ENCODE measurements at regions not wholly inside any gene's neighbourhood (a gene's known extent, or its start where the extent isn't known, plus 50 kb on each side); places are given as distances from the start of the nearest gene placed in this dataset.

DNA sequence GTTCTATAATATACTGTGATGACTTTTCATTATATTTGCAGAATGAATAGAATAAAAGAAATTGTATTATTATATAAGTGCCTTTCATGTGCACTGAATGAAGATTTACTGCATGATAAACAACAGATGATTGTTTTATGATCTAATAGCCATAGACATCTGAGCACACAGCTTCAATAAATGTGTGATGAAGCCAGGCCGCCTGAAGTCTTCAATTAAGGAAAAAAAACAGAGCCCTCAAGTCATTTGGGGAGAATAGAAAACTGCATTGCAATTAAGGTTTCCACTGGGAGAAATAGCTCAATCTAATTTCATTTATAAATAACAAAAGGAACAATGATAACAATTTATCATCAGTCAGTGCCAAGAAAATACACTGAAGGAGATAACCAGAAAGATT is 955.2 kb downstream of the FSTL5 start:
- Histone ChIP-seq H2AK5ac (ENCODE audit: low read length) (no peak overlapping the region), H3K79me2 (ENCODE audit: control insufficient read depth, insufficient read depth, low read length, poor library complexity) (no peaks in the 10 kb centered on the region), H3K23ac (ENCODE audit: low read length) (no peak overlapping the region), H3K9ac (ENCODE audit: low read length) (no peak overlapping the region), H3K9me3 (ENCODE audit: insufficient read depth, low read depth, low read length) (no peaks in the 10 kb centered on the region), H4K91ac (ENCODE audit: low read depth, low read length) (no peak overlapping the region), H2BK5ac (ENCODE audit: low read depth, low read length, poor library complexity) (no peak overlapping the region), H3K4ac (ENCODE audit: low read depth, low read length) (no peak overlapping the region), H3K4me3 (ENCODE audit: low read depth, low read length) (no peak overlapping the region), H3K79me1 (ENCODE audit: low read length) (no peaks in the 10 kb centered on the region), H2BK120ac (ENCODE audit: insufficient read depth, low read length, poor library complexity) (no peak overlapping the region), H4K8ac (ENCODE audit: low read depth, low read length) (no peak overlapping the region), H3K27ac (ENCODE audit: low read depth, low read length) (no peak overlapping the region), H2BK12ac (ENCODE audit: low read length) (no peak overlapping the region), H3K18ac (ENCODE audit: low read length) (no peak overlapping the region), H3K27me3 (ENCODE audit: insufficient read depth, low read length) (no peaks in the 10 kb centered on the region), H3K4me2 (ENCODE audit: low read length) (no peak overlapping the region), H3K14ac (ENCODE audit: low read length) (no peak overlapping the region), H2AFZ (ENCODE audit: insufficient read depth, low read length, poor library complexity) (no peak overlapping the region), H3K36me3 (ENCODE audit: control insufficient read depth in 1 of 2, insufficient read depth in 2 of 2, low read length in 2 of 2) (no peaks in the 10 kb centered on the region), H4K12ac (ENCODE audit: low read depth, low read length) (no peak overlapping the region), H3K4me1 (ENCODE audit: control insufficient read depth in 1 of 2, insufficient read depth in 2 of 2, low read length in 2 of 2) (no peaks in the 10 kb centered on the region)
- WGBS (ENCODE audit: extremely low coverage, insufficient coverage, insufficient read length): no CpG with 5 or more reads among the region's 1 CpG
- no peak for DNase-seq

DNA sequence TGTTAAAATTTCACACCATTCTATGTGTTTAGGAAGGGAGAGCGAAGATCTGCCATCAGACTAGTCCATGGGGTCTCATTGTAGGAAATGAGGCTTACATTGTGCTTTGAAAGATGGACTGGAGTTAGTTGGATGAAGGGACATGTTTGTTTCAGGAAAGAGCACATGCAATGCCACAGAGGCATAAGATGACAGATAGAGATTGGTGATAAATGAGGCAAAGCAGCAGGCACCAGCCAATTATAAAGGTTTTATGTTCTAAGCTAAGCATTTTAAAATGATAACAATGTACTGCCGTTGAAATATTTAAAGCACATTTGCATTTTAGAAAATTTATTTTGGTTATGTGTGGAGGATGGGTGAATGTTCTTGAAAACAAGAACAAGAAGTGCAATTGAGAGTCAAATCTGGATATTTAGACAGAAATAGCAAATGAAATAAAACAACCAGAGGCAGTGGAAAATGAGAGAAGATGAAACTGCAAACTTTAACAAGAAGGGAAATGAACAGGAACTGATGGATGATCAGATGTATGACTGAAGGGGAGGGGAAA is 957.2 kb downstream of the FSTL5 start:
- no peak overlapping the region for H2AFZ ChIP-seq (ENCODE audit: insufficient read depth, low read length, poor library complexity)
- H3K4me2 ChIP-seq (ENCODE audit: low read length): no peak overlapping the region
- H3K27ac ChIP-seq (ENCODE audit: low read depth, low read length): no peak overlapping the region
- no peak overlapping the region for H2AK5ac ChIP-seq (ENCODE audit: low read length)
- DNase-seq: no peak
- no peak overlapping the region for H4K8ac ChIP-seq (ENCODE audit: low read depth, low read length)
- no peak overlapping the region for H2BK12ac ChIP-seq (ENCODE audit: low read length)
- no peak overlapping the region for H3K23ac ChIP-seq (ENCODE audit: low read length)
- no CpG with 5 or more reads among the region's 2 CpGs for WGBS (ENCODE audit: extremely low coverage, insufficient coverage, insufficient read length)
- no peaks in the 10 kb centered on the region for H3K79me1 ChIP-seq (ENCODE audit: low read length)
- H4K12ac ChIP-seq (ENCODE audit: low read depth, low read length): no peak overlapping the region
- no peak overlapping the region for H4K91ac ChIP-seq (ENCODE audit: low read depth, low read length)
- H3K9me3 ChIP-seq (ENCODE audit: insufficient read depth, low read depth, low read length): no peaks in the 10 kb centered on the region
- H3K79me2 ChIP-seq (ENCODE audit: control insufficient read depth, insufficient read depth, low read length, poor library complexity): no peaks in the 10 kb centered on the region
- no peak overlapping the region for H3K9ac ChIP-seq (ENCODE audit: low read length)
- H3K4ac ChIP-seq (ENCODE audit: low read depth, low read length): no peak overlapping the region
- no peaks in the 10 kb centered on the region for H3K27me3 ChIP-seq (ENCODE audit: insufficient read depth, low read length)
- no peaks in the 10 kb centered on the region for H3K4me1 ChIP-seq (ENCODE audit: control insufficient read depth in 1 of 2, insufficient read depth in 2 of 2, low read length in 2 of 2)
- no peaks in the 10 kb centered on the region for H3K36me3 ChIP-seq (ENCODE audit: control insufficient read depth in 1 of 2, insufficient read depth in 2 of 2, low read length in 2 of 2)
- no peak overlapping the region for H2BK5ac ChIP-seq (ENCODE audit: low read depth, low read length, poor library complexity)
- H3K4me3 ChIP-seq (ENCODE audit: low read depth, low read length): no peak overlapping the region
- no peak overlapping the region for H2BK120ac ChIP-seq (ENCODE audit: insufficient read depth, low read length, poor library complexity)
- H3K14ac ChIP-seq (ENCODE audit: low read length): no peak overlapping the region
- H3K18ac ChIP-seq (ENCODE audit: low read length): no peak overlapping the region

GRCh38 chr4:161203865-161204264 is 959.9 kb downstream of the FSTL5 start:
- H3K14ac ChIP-seq (ENCODE audit: low read length): no peak overlapping the region
- H3K9ac ChIP-seq (ENCODE audit: low read length): no peak overlapping the region
- H3K36me3 ChIP-seq (ENCODE audit: control insufficient read depth in 1 of 2, insufficient read depth in 2 of 2, low read length in 2 of 2): no peaks in the 10 kb centered on the region
- H3K9me3 ChIP-seq (ENCODE audit: insufficient read depth, low read depth, low read length): no peaks in the 10 kb centered on the region
- H3K4me1 ChIP-seq (ENCODE audit: control insufficient read depth in 1 of 2, insufficient read depth in 2 of 2, low read length in 2 of 2): no peaks in the 10 kb centered on the region
- no CpG with 5 or more reads among the region's 3 CpGs for WGBS (ENCODE audit: extremely low coverage, insufficient coverage, insufficient read length)
- no peak overlapping the region for H2BK5ac ChIP-seq (ENCODE audit: low read depth, low read length, poor library complexity)
- no peak overlapping the region for H3K4ac ChIP-seq (ENCODE audit: low read depth, low read length)
- no peak overlapping the region for H3K4me2 ChIP-seq (ENCODE audit: low read length)
- no peak overlapping the region for H2BK120ac ChIP-seq (ENCODE audit: insufficient read depth, low read length, poor library complexity)
- no peak overlapping the region for H4K8ac ChIP-seq (ENCODE audit: low read depth, low read length)
- no peak overlapping the region for H3K4me3 ChIP-seq (ENCODE audit: low read depth, low read length)
- no peak for DNase-seq
- no peak overlapping the region for H3K23ac ChIP-seq (ENCODE audit: low read length)
- H3K27ac ChIP-seq (ENCODE audit: low read depth, low read length): no peak overlapping the region
- H3K79me2 ChIP-seq (ENCODE audit: control insufficient read depth, insufficient read depth, low read length, poor library complexity): no peaks in the 10 kb centered on the region
- H2BK12ac ChIP-seq (ENCODE audit: low read length): no peak overlapping the region
- H2AK5ac ChIP-seq (ENCODE audit: low read length): no peak overlapping the region
- H2AFZ ChIP-seq (ENCODE audit: insufficient read depth, low read length, poor library complexity): no peak overlapping the region
- H3K79me1 ChIP-seq (ENCODE audit: low read length): no peaks in the 10 kb centered on the region
- H3K18ac ChIP-seq (ENCODE audit: low read length): no peak overlapping the region
- no peak overlapping the region for H4K12ac ChIP-seq (ENCODE audit: low read depth, low read length)
- no peak overlapping the region for H4K91ac ChIP-seq (ENCODE audit: low read depth, low read length)
- no peaks in the 10 kb centered on the region for H3K27me3 ChIP-seq (ENCODE audit: insufficient read depth, low read length)

- Histone ChIP-seq H3K36me3 (ENCODE audit: control insufficient read depth in 1 of 2, insufficient read depth in 2 of 2, low read length in 2 of 2) (no peaks in the 10 kb centered on the region), H4K12ac (ENCODE audit: low read depth, low read length) (no peak overlapping the region), H3K9me3 (ENCODE audit: insufficient read depth, low read depth, low read length) (no peaks in the 10 kb centered on the region), H2AK5ac (ENCODE audit: low read length) (no peak overlapping the region), H2BK120ac (ENCODE audit: insufficient read depth, low read length, poor library complexity) (no peak overlapping the region), H3K79me1 (ENCODE audit: low read length) (no peaks in the 10 kb centered on the region), H3K4me3 (ENCODE audit: low read depth, low read length) (no peak overlapping the region), H4K8ac (ENCODE audit: low read depth, low read length) (no peak overlapping the region), H3K9ac (ENCODE audit: low read length) (no peak overlapping the region), H3K23ac (ENCODE audit: low read length) (no peak overlapping the region), H3K4me1 (ENCODE audit: control insufficient read depth in 1 of 2, insufficient read depth in 2 of 2, low read length in 2 of 2) (no peaks in the 10 kb centered on the region), H2AFZ (ENCODE audit: insufficient read depth, low read length, poor library complexity) (no peak overlapping the region), H3K4me2 (ENCODE audit: low read length) (no peak overlapping the region), H3K27me3 (ENCODE audit: insufficient read depth, low read length) (no peaks in the 10 kb centered on the region), H2BK12ac (ENCODE audit: low read length) (no peak overlapping the region), H3K18ac (ENCODE audit: low read length) (no peak overlapping the region), H3K14ac (ENCODE audit: low read length) (no peak overlapping the region), H2BK5ac (ENCODE audit: low read depth, low read length, poor library complexity) (no peak overlapping the region), H3K4ac (ENCODE audit: low read depth, low read length) (no peak overlapping the region), H4K91ac (ENCODE audit: low read depth, low read length) (no peak overlapping the region), H3K27ac (ENCODE audit: low read depth, low read length) (no peak overlapping the region), H3K79me2 (ENCODE audit: control insufficient read depth, insufficient read depth, low read length, poor library complexity) (no peaks in the 10 kb centered on the region)
- no CpG with 5 or more reads among the region's 2 CpGs for WGBS (ENCODE audit: extremely low coverage, insufficient coverage, insufficient read length)
- DNase-seq: no peak
Measured at GRCh38 chr4:161197912-161198311, 965.9 kb downstream of the FSTL5 start.
